ENCODE measurements at regions not wholly inside any gene's neighbourhood (a gene's known extent, or its start where the extent isn't known, plus 50 kb on each side); places are given as distances from the start of the nearest gene placed in this dataset.
A peak's percentile ranks its signal among the peaks of the same experiment; 100 is the strongest.

- no peak for TF ChIP-seq CTCF (conservative IDR thresholded peaks at IDR 0.05; ENCODE audit: control insufficient read depth, insufficient read depth, low read depth, low read length)
- H3K4me3 ChIP-seq (ENCODE audit: control insufficient read depth, low read depth, low read length) = no peak overlapping the region
- DNase-seq (ENCODE audit: low read depth) = no peak
Measured at GRCh38 chr11:116207019-116207418, 565.8 kb downstream of the BUD13 start.

- TF ChIP-seq CTCF (conservative IDR thresholded peaks at IDR 0.05; ENCODE audit: control insufficient read depth, insufficient read depth, low read depth, low read length) = no peak
Measured at GRCh38 chr11:116202922-116203321, 569.9 kb downstream of the BUD13 start.

GRCh38 chr11:116200564-116200963 is 572.2 kb downstream of the BUD13 start:
- no peak for TF ChIP-seq CTCF (conservative IDR thresholded peaks at IDR 0.05; ENCODE audit: control insufficient read depth, insufficient read depth, low read depth, low read length)
- no peak overlapping the region for H3K4me3 ChIP-seq (ENCODE audit: control insufficient read depth, low read depth, low read length)
- DNase-seq (ENCODE audit: low read depth) = no peak

More at GRCh38 chr11:116202922-116203321, 569.9 kb downstream of the BUD13 start:
- no peak overlapping the region for H3K4me3 ChIP-seq (ENCODE audit: control insufficient read depth, low read depth, low read length)
- DNase-seq (ENCODE audit: low read depth) = no peak

- no peak for TF ChIP-seq CTCF (conservative IDR thresholded peaks at IDR 0.05; ENCODE audit: control insufficient read depth, insufficient read depth, low read depth, low read length)
- no peak for DNase-seq (ENCODE audit: low read depth)
- H3K4me3 ChIP-seq (ENCODE audit: control insufficient read depth, low read depth, low read length) = no peak overlapping the region
Measured at GRCh38 chr11:116199182-116199581, 573.6 kb downstream of the BUD13 start.

- no peak for TF ChIP-seq CTCF (conservative IDR thresholded peaks at IDR 0.05; ENCODE audit: control insufficient read depth, insufficient read depth, low read depth, low read length)
- H3K4me3 ChIP-seq (ENCODE audit: control insufficient read depth, low read depth, low read length) = no peak overlapping the region
- no peak for DNase-seq (ENCODE audit: low read depth)
Measured at GRCh38 chr11:116194156-116194904, 578.5 kb downstream of the BUD13 start.

- peak overlapping the region; percentile 1 for H3K4me3 ChIP-seq (ENCODE audit: control insufficient read depth, low read depth, low read length)
- DNase-seq (ENCODE audit: low read depth) = peak; percentile 10
- TF ChIP-seq CTCF (conservative IDR thresholded peaks at IDR 0.05; ENCODE audit: control insufficient read depth, insufficient read depth, low read depth, low read length) = peak; percentile 4
Measured at GRCh38 chr11:116193321-116194131, 579.3 kb downstream of the BUD13 start.

All from fibroblast of mammary gland (primary cell).